Small intestine (tissue), 7 donors: ENCODE measurements at regions not wholly inside any gene's neighbourhood (a gene's known extent, or its start where the extent isn't known, plus 50 kb on each side); places are given as distances from the start of the nearest gene placed in this dataset.

Experiments
- DNase-seq, 2 donors: peaks; one replicate each; pipeline versions ENCODE4 v3.0.0 to v3.0.0-alpha.2; 2013
- FAIRE-seq: peaks from 2 replicates; lab custom pipeline; 2012; peaks lifted over from hg19 to GRCh38; lab: Jason Lieb, UNC
- H3K27ac ChIP-seq, 3 donors: one replicate each; pipeline ENCODE4 v1.5.1; 2013; ENCODE audit warnings: low read length in 2 of 3, mild to moderate bottlenecking in 2 of 3, control low read depth in 1 of 3, inconsistent platforms in 1 of 3, low read depth in 1 of 3, moderate library complexity in 1 of 3
- H3K27me3 ChIP-seq, 3 donors: one replicate each; pipeline ENCODE4 v1.6.1; 2013; ENCODE audit warnings: low read length in 3 of 3, inconsistent platforms in 1 of 3; ENCODE audit not compliant: control insufficient read depth in 3 of 3, insufficient read depth in 3 of 3
- H3K36me3 ChIP-seq, 3 donors: one replicate each; pipeline ENCODE4 v1.6.1; 2013; ENCODE audit warnings: low read length in 3 of 3, inconsistent platforms in 1 of 3, low read depth in 1 of 3, mild to moderate bottlenecking in 1 of 3, moderate library complexity in 1 of 3; ENCODE audit not compliant: control insufficient read depth in 3 of 3, insufficient read depth in 2 of 3
- H3K4me1 ChIP-seq, 3 donors: one replicate each; pipeline ENCODE4 v1.6.1; 2013; ENCODE audit warnings: low read length in 2 of 3, inconsistent platforms in 1 of 3, low read depth in 1 of 3, mild to moderate bottlenecking in 1 of 3, moderate library complexity in 1 of 3; ENCODE audit not compliant: control insufficient read depth in 3 of 3, insufficient read depth in 2 of 3
- H3K4me3 ChIP-seq, 3 donors: one replicate each; pipeline ENCODE4 v1.5.1; 2013; ENCODE audit warnings: low read length in 3 of 3, control low read depth in 1 of 3, inconsistent platforms in 1 of 3, low read depth in 1 of 3, mild to moderate bottlenecking in 1 of 3, moderate library complexity in 1 of 3
- H3K9me3 ChIP-seq, 2 donors: one replicate each; pipeline ENCODE4 v1.6.1; 2013; ENCODE audit warnings: low read depth in 1 of 2, low read length in 1 of 2; ENCODE audit not compliant: control insufficient read depth in 2 of 2, insufficient read depth in 1 of 2
- WGBS, 3 donors: extraction: QIAGEN DNeasy Blood & Tissue Kit; methylation state at CpG; one replicate each; pipeline ENCODE4 v1.1.7; 2013; 5-methylcytosine and 5-hydroxymethylcytosine counted together
- donor health status: healthy with polysubstance abuse.
- donor health status: control.
- donor health status: control.
- donor health status: Bipolar disorder and iron deficiency.
- donor health status: healthy.

GRCh38 chr10:131726967-131727366 is 173.8 kb upstream of the PPP2R2D start:
- WGBS, 3 donors, result 74 to 77% (median 76%) methylated on average over 14 of the region's 14 CpGs
- no peak for DNase-seq
- H3K4me3 ChIP-seq, result no peak overlapping the region
- FAIRE-seq, result no peak
- H3K36me3 ChIP-seq, result no peaks in the 10 kb centered on the region
- H3K27me3 ChIP-seq, result no peaks in the 10 kb centered on the region
- H3K4me1 ChIP-seq, result peaks cover 0 to 7% (median 0%) of the 10 kb centered on the region in 3 donors
- no peak overlapping the region for H3K27ac ChIP-seq
- no peaks in the 10 kb centered on the region for H3K9me3 ChIP-seq

DNA sequence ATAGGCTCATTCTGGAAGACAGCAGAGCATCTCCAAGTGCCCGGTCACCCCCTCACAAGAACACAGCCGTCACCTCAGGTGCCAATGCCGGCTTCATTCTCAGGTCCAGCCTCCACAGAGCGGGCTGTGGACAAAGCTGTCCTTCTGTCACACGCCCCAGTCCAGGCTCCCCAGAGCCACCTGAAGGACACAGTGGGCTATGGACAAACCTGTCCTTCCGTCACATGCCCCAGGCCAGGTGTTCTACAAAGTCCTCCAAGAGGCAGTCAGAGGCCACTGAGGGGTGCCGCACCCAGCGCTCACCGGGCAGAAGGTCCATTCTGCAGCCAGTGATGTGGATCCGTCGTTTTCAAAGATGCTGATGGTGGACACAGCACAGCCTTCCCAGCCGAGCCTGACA is 173.2 kb upstream of the PPP2R2D start:
- H3K36me3 ChIP-seq, result no peaks in the 10 kb centered on the region
- peaks cover 0 to 7% (median 0%) of the 10 kb centered on the region in 3 donors for H3K4me1 ChIP-seq
- DNase-seq (no peak), FAIRE-seq (no peak)
- H3K27ac ChIP-seq, result no peak overlapping the region
- WGBS, 3 donors, result 91 to 95% (median 91%) methylated on average over 12 of the region's 12 CpGs
- H3K9me3 ChIP-seq, result peaks cover 0 to 6% of the 10 kb centered on the region in 2 donors
- H3K27me3 ChIP-seq, result no peaks in the 10 kb centered on the region
- H3K4me3 ChIP-seq, result no peak overlapping the region

GRCh38 chr10:131728286-131729228 is 172.3 kb upstream of the PPP2R2D start:
- H3K4me1 ChIP-seq, result peaks cover 0 to 7% (median 0%) of the 10 kb centered on the region in 3 donors
- no peak overlapping the region for H3K4me3 ChIP-seq
- 69 to 75% (median 71%) methylated on average over 16 of the region's 16 CpGs for WGBS, 3 donors
- FAIRE-seq, result no peak
- H3K27me3 ChIP-seq, result no peaks in the 10 kb centered on the region
- H3K27ac ChIP-seq, result no peak overlapping the region
- H3K36me3 ChIP-seq, result no peaks in the 10 kb centered on the region
- peaks cover 0 to 6% of the 10 kb centered on the region in 2 donors for H3K9me3 ChIP-seq
- no peak for DNase-seq

- Histone ChIP-seq H3K9me3 (peaks cover 0 to 6% of the 10 kb centered on the region in 2 donors), H3K27ac (no peak overlapping the region), H3K4me3 (no peak overlapping the region), H3K27me3 (no peaks in the 10 kb centered on the region), H3K36me3 (no peaks in the 10 kb centered on the region), H3K4me1 (peaks cover 0 to 7% (median 0%) of the 10 kb centered on the region in 3 donors)
- FAIRE-seq (no peak), DNase-seq (no peak)
- 68 to 78% (median 75%) methylated on average over 6 of the region's 6 CpGs for WGBS, 3 donors
These were observed 171.4 kb upstream of the PPP2R2D start for GRCh38 chr10:131729361-131729760.

- Histone ChIP-seq H3K4me3 (no peak overlapping the region), H3K36me3 (no peaks in the 10 kb centered on the region), H3K27ac (no peak overlapping the region), H3K27me3 (no peaks in the 10 kb centered on the region), H3K4me1 (peaks cover 0 to 7% (median 0%) of the 10 kb centered on the region in 3 donors), H3K9me3 (peaks cover 0 to 6% of the 10 kb centered on the region in 2 donors)
- 48 to 69% (median 49%) methylated on average over 14 of the region's 14 CpGs for WGBS, 3 donors
- DNase-seq (no peak), FAIRE-seq (no peak)
These were observed 170.7 kb upstream of the PPP2R2D start for GRCh38 chr10:131729938-131730660.

GRCh38 chr10:131730771-131731497 is 169.9 kb upstream of the PPP2R2D start:
- no peaks in the 10 kb centered on the region for H3K36me3 ChIP-seq
- FAIRE-seq, result no peak
- 79 to 87% (median 85%) methylated on average over 18 of the region's 18 CpGs for WGBS, 3 donors
- peaks cover 0 to 6% of the 10 kb centered on the region in 2 donors for H3K9me3 ChIP-seq
- no peak overlapping the region for H3K27ac ChIP-seq
- no peak overlapping the region for H3K4me3 ChIP-seq
- H3K4me1 ChIP-seq, result peaks cover 0 to 7% (median 0%) of the 10 kb centered on the region in 3 donors
- no peak for DNase-seq
- H3K27me3 ChIP-seq, result no peaks in the 10 kb centered on the region

- Histone ChIP-seq H3K36me3 (no peaks in the 10 kb centered on the region), H3K27me3 (no peaks in the 10 kb centered on the region), H3K4me3 (no peak overlapping the region), H3K27ac (no peak overlapping the region), H3K4me1 (no peaks in the 10 kb centered on the region), H3K9me3 (peaks cover 0 to 6% of the 10 kb centered on the region in 2 donors)
- no peak for FAIRE-seq
- DNase-seq, result no peak
- WGBS, 3 donors, result 75 to 84% (median 81%) methylated on average over 9 of the region's 9 CpGs
These were observed 168.8 kb upstream of the PPP2R2D start for GRCh38 chr10:131731780-131732630.
